IPS-NIHi7 (cell line): ENCODE measurements at regions not wholly inside any gene's neighbourhood (a gene's known extent, or its start where the extent isn't known, plus 50 kb on each side); places are given as distances from the start of the nearest gene placed in this dataset.
"Not testable (repeated sequence)": the region's sequence is repeated elsewhere in the genome, so short reads cannot be mapped to it uniquely, and the experiment has no call there.

Experiments
- DNase-seq: peaks from one replicate; pipeline ENCODE4 v3.0.0; 2012; ENCODE audit warnings: mixed read lengths; ENCODE audit errors: extremely low spot score

GRCh38 chr12:38159092-38159551 is 157.5 kb upstream of the ALG10B start:
- DNase-seq, result no peak

GRCh38 chr12:38159591-38160317 is 156.8 kb upstream of the ALG10B start:
- no peak for DNase-seq

GRCh38 chr12:38160318-38161122 is 156.1 kb upstream of the ALG10B start:
- no peak for DNase-seq

GRCh38 chr12:38161123-38162000 is 155.2 kb upstream of the ALG10B start:
- no peak for DNase-seq

- DNase-seq, result no peak
Measured at GRCh38 chr12:38162013-38162412, 154.6 kb upstream of the ALG10B start.

GRCh38 chr12:38162708-38163441 is 153.7 kb upstream of the ALG10B start:
- no peak for DNase-seq

- DNase-seq, result no peak
Measured at GRCh38 chr12:38163442-38163801, 153.2 kb upstream of the ALG10B start.

GRCh38 chr12:38166225-38166624 is 150.3 kb upstream of the ALG10B start:
- no peak for DNase-seq

- DNase-seq, result no peak
Measured at GRCh38 chr12:38175538-38175937, 141.0 kb upstream of the ALG10B start.

GRCh38 chr12:38183617-38184016 is 133.0 kb upstream of the ALG10B start:
- not testable (repeated sequence) for DNase-seq

- DNase-seq, result not testable (repeated sequence)
Measured at GRCh38 chr12:38197286-38197685, 119.3 kb upstream of the ALG10B start.

- DNase-seq, result no peak
Measured at GRCh38 chr12:38201461-38202276, 114.9 kb upstream of the ALG10B start.

GRCh38 chr12:38204831-38205230 is 111.7 kb upstream of the ALG10B start:
- no peak for DNase-seq

- DNase-seq, result no peak
Measured at GRCh38 chr12:38222011-38222410, 94.6 kb upstream of the ALG10B start.

- not testable (repeated sequence) for DNase-seq
Measured at GRCh38 chr12:38238328-38238727, 78.2 kb upstream of the ALG10B start.

- DNase-seq, result no peak
Measured at GRCh38 chr12:38253778-38254177, 62.8 kb upstream of the ALG10B start.

- DNase-seq, result no peak
Measured at GRCh38 chr12:38258411-38258810, 58.2 kb upstream of the ALG10B start.
